MM.1S (cell line): ENCODE measurements at regions not wholly inside any gene's neighbourhood (a gene's known extent, or its start where the extent isn't known, plus 50 kb on each side); places are given as distances from the start of the nearest gene placed in this dataset.

Source experiments
- DNase-seq: peaks from one replicate; pipeline ENCODE4 v3.0.0-alpha.2; 2015
- H2AFZ ChIP-seq: fragments of 300-600 bp; sonication (generic); 2 replicates; pipeline ENCODE4 v1.6.0; 2016; ENCODE audit warnings: antibody characterized with exemption, low read length
- H3F3A ChIP-seq: fragments of 300-600 bp; sonication (generic); 2 replicates; pipeline ENCODE4 v1.6.1; 2016; ENCODE audit warnings: mild to moderate bottlenecking, antibody characterized with exemption, low read length, moderate library complexity, mixed read lengths; ENCODE audit not compliant: insufficient read depth
- H3K27ac ChIP-seq: fragments of 300-600 bp; sonication (generic); 2 replicates; pipeline ENCODE4 v1.5.1; 2016; ENCODE audit warnings: mild to moderate bottlenecking, low read length
- H3K27me3 ChIP-seq: fragments of 300-600 bp; sonication (generic); replicated peaks from 2 replicates; pipeline ENCODE4 v1.6.0; 2016; ENCODE audit warnings: low read length; ENCODE audit not compliant: insufficient read depth
- H3K36me3 ChIP-seq: fragments of 300-600 bp; sonication (generic); replicated peaks from 2 replicates; pipeline ENCODE4 v1.6.1; 2016; ENCODE audit warnings: mild to moderate bottlenecking, low read length, mixed read lengths; ENCODE audit not compliant: insufficient read depth
- H3K4me1 ChIP-seq: fragments of 300-600 bp; sonication (generic); 2 replicates; pipeline ENCODE4 v1.6.1; 2016; ENCODE audit warnings: low read length, mixed read lengths
- H3K4me2 ChIP-seq: fragments of 300-600 bp; sonication (generic); 2 replicates; pipeline ENCODE4 v1.6.0; 2016; ENCODE audit warnings: low read depth, low read length
- H3K4me3 ChIP-seq: fragments of 300-600 bp; sonication (generic); 2 replicates; pipeline ENCODE4 v1.5.1; 2016; ENCODE audit warnings: low read length, mixed read lengths
- H3K79me2 ChIP-seq: fragments of 300-600 bp; sonication (generic); 2 replicates; pipeline ENCODE4 v1.6.1; 2016; ENCODE audit warnings: mixed run types, low read length, mixed read lengths
- H3K9ac ChIP-seq: fragments of 300-600 bp; sonication (generic); 2 replicates; pipeline ENCODE4 v1.6.1; 2016; ENCODE audit warnings: low read length, mixed read lengths
- H3K9me2 ChIP-seq: fragments of 300-600 bp; sonication (generic); replicated peaks from 2 replicates; pipeline ENCODE4 v1.6.1; 2016; ENCODE audit warnings: mild to moderate bottlenecking, low read length, mixed read lengths; ENCODE audit not compliant: insufficient read depth
- H3K9me3 ChIP-seq: fragments of 300-600 bp; sonication (generic); replicated peaks from 2 replicates; pipeline ENCODE4 v1.6.1; 2016; ENCODE audit warnings: mild to moderate bottlenecking, low read length, mixed read lengths; ENCODE audit not compliant: insufficient read depth
- H4K20me1 ChIP-seq: fragments of 300-600 bp; sonication (generic); 2 replicates; pipeline ENCODE4 v1.6.1; 2016; ENCODE audit warnings: mild to moderate bottlenecking, low read length, moderate library complexity, mixed read lengths; ENCODE audit not compliant: insufficient read depth
- EZH2 ChIP-seq: fragments of 300-600 bp; sonication (generic); optimal IDR thresholded peaks from 2 replicates; pipeline ENCODE3; 2017; ENCODE audit warnings: low read depth, mild to moderate bottlenecking, antibody characterized with exemption, low read length, mixed read lengths
- EZH2phosphoT487 ChIP-seq: fragments of 300-600 bp; sonication (generic); IDR thresholded peaks from 2 replicates; pipeline ENCODE4 v1.6.1; 2018; ENCODE audit warnings: antibody characterized with exemption, low read length
- TF ChIP-seq, protein P1 (sequence below): fragments of 300-600 bp; sonication (generic); IDR thresholded peaks from 2 replicates; pipeline ENCODE4 v1.5.1; 2016; ENCODE audit warnings: antibody characterized with exemption, low read length, mixed read lengths

DNA sequence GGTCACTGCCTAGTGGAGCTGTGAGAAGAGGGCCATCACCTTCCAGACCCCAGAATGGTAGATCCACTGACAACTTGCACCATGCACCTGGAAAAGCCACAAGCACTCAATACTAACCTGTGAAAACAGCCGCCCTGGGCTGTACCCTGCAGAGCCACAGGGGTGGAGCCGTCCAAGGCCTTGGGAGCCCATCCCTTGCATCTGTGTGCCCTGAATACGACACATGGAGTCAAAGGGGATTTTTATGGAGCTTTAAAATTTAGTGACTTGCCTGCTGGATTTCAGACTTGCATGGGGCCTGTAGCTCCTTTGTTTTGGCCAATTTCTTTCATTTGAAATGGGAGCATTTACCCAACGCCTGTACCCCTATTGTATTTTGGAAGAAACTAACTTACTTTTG lies 62.4 kb upstream of the HTR4 start:
- H2AFZ ChIP-seq = no peak overlapping the region
- no peaks in the 10 kb centered on the region for H3F3A ChIP-seq
- no peaks in the 10 kb centered on the region for H3K9me3 ChIP-seq
- H4K20me1 ChIP-seq = no peaks in the 10 kb centered on the region
- no peak for TF ChIP-seq EZH2
- TF ChIP-seq, protein P1, sequence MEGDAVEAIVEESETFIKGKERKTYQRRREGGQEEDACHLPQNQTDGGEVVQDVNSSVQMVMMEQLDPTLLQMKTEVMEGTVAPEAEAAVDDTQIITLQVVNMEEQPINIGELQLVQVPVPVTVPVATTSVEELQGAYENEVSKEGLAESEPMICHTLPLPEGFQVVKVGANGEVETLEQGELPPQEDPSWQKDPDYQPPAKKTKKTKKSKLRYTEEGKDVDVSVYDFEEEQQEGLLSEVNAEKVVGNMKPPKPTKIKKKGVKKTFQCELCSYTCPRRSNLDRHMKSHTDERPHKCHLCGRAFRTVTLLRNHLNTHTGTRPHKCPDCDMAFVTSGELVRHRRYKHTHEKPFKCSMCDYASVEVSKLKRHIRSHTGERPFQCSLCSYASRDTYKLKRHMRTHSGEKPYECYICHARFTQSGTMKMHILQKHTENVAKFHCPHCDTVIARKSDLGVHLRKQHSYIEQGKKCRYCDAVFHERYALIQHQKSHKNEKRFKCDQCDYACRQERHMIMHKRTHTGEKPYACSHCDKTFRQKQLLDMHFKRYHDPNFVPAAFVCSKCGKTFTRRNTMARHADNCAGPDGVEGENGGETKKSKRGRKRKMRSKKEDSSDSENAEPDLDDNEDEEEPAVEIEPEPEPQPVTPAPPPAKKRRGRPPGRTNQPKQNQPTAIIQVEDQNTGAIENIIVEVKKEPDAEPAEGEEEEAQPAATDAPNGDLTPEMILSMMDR = no peak
- no peak overlapping the region for H3K27ac ChIP-seq
- H3K4me3 ChIP-seq = no peak overlapping the region
- no peaks in the 10 kb centered on the region for H3K27me3 ChIP-seq
- H3K79me2 ChIP-seq = no peaks in the 10 kb centered on the region
- H3K4me1 ChIP-seq = no peaks in the 10 kb centered on the region
- no peak overlapping the region for H3K9ac ChIP-seq
- no peak for DNase-seq
- no peaks in the 10 kb centered on the region for H3K9me2 ChIP-seq
- no peaks in the 10 kb centered on the region for H3K36me3 ChIP-seq
- no peak overlapping the region for H3K4me2 ChIP-seq

DNA sequence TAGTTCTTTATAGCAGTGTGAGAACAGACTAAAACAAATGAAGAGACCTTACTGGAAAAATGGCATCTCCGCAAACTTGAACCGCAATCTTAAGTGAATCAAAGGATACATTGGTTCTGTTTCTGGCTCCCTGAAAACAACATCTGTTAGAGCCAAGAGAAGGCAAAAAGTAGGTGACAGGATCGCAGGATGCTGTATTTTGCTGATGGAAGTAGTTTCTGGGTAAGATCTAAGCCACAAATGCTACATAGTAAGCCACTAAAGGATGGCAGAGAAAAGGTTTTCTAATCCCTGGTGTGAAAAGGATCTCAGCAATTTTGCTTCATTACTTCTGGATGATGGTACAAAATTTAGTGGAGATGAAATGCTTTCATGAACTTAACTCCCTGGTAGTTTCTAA lies 63.3 kb upstream of the HTR4 start:
- no peak overlapping the region for H3K4me2 ChIP-seq
- no peak overlapping the region for H3K4me3 ChIP-seq
- no peaks in the 10 kb centered on the region for H3K4me1 ChIP-seq
- H3K36me3 ChIP-seq = no peaks in the 10 kb centered on the region
- no peaks in the 10 kb centered on the region for H3K79me2 ChIP-seq
- H3K9me2 ChIP-seq = no peaks in the 10 kb centered on the region
- no peaks in the 10 kb centered on the region for H3K9me3 ChIP-seq
- TF ChIP-seq EZH2 (no peak), EZH2phosphoT487 (no peak)
- TF ChIP-seq, protein P1 = no peak
- H4K20me1 ChIP-seq = no peaks in the 10 kb centered on the region
- no peak for DNase-seq
- H3F3A ChIP-seq = no peaks in the 10 kb centered on the region
- no peaks in the 10 kb centered on the region for H3K27me3 ChIP-seq
- H3K9ac ChIP-seq = no peak overlapping the region
- H2AFZ ChIP-seq = no peak overlapping the region
- H3K27ac ChIP-seq = no peak overlapping the region

DNA sequence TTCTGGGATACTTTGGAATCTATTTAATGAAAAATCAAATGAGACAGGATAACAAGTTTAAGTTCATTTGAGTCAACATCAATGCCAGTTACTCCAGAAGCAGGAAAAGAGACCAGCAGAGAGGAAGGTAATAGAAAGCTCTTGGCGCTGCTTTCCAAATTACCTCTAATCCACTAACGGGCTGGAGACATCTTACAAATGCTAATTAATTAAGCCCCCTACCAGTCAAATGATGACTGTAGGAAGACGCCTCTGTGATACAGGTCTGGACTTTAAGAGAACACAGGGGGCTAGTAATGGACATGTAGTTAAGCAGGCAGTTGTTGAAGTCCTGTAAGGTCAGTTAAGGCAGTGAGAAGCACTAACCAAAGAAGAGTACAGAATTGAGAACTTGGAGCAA lies 65.3 kb upstream of the HTR4 start:
- Histone ChIP-seq H3K9ac (no peak overlapping the region), H3K9me3 (no peaks in the 10 kb centered on the region), H3K36me3 (no peaks in the 10 kb centered on the region), H3K79me2 (no peaks in the 10 kb centered on the region), H3K9me2 (no peaks in the 10 kb centered on the region), H3K4me1 (no peaks in the 10 kb centered on the region), H3K27me3 (no peaks in the 10 kb centered on the region), H3K27ac (no peak overlapping the region), H2AFZ (no peak overlapping the region), H4K20me1 (no peaks in the 10 kb centered on the region), H3K4me2 (no peak overlapping the region), H3K4me3 (no peak overlapping the region), H3F3A (no peaks in the 10 kb centered on the region)
- no peak for TF ChIP-seq EZH2
- TF ChIP-seq, protein P1 = no peak
- TF ChIP-seq EZH2phosphoT487 = no peak
- no peak for DNase-seq

DNA sequence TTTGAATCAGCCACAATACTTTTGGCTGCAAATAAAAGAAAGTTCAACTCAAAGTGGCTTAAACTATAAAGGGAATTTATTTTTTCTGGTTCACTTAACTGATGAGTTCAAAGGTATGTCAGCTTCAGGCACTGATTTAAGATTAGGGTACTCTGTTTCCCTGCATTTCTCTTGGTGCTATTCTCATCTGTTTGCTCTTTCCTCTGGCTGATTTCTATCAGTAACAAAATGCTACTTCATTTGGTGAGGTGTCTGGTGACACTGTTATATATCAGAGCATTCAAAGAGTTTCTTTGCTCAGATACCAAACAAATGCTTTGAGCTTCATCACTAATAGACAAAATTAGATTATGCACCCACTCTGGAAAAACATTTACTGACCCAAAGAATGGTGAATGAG lies 65.9 kb upstream of the HTR4 start:
- Histone ChIP-seq H3F3A (no peaks in the 10 kb centered on the region), H3K9me2 (no peaks in the 10 kb centered on the region), H3K79me2 (no peaks in the 10 kb centered on the region), H4K20me1 (no peaks in the 10 kb centered on the region), H3K27me3 (no peaks in the 10 kb centered on the region), H3K9ac (no peak overlapping the region), H3K4me1 (no peaks in the 10 kb centered on the region), H3K36me3 (no peaks in the 10 kb centered on the region), H3K9me3 (no peaks in the 10 kb centered on the region), H3K4me2 (no peak overlapping the region), H2AFZ (no peak overlapping the region), H3K4me3 (no peak overlapping the region), H3K27ac (no peak overlapping the region)
- TF ChIP-seq EZH2phosphoT487 (no peak), EZH2 (no peak)
- TF ChIP-seq, protein P1 = no peak
- no peak for DNase-seq
